ENCODE measurements at regions not wholly inside any gene's neighbourhood (a gene's known extent, or its start where the extent isn't known, plus 50 kb on each side); places are given as distances from the start of the nearest gene placed in this dataset.

- TF ChIP-seq CTCF (IDR thresholded peaks at IDR 0.05) (no peak), EZH2 (IDR thresholded peaks at IDR 0.05) (no peak)
Measured at GRCh38 chr3:153043729-153044328, 118.2 kb upstream of the RAP2B start.
